HG03521 (cell line): ENCODE measurements at regions not wholly inside any gene's neighbourhood (a gene's known extent, or its start where the extent isn't known, plus 50 kb on each side); places are given as distances from the start of the nearest gene placed in this dataset.

ENCODE experiments used
- ATAC-seq: cut with Tn5 transposase; IDR thresholded peaks from one replicate; pipeline ENCODE4 v1.9.1; 2021; ENCODE audit warnings: mild to moderate bottlenecking, moderate library complexity; ENCODE audit not compliant: unreplicated experiment

- no peak for ATAC-seq
These were observed 126.9 kb upstream of the ADCY1 start for GRCh38 chr7:45447296-45447695.

GRCh38 chr7:45450571-45451204 lies 123.5 kb upstream of the ADCY1 start:
- ATAC-seq: no peak

DNA sequence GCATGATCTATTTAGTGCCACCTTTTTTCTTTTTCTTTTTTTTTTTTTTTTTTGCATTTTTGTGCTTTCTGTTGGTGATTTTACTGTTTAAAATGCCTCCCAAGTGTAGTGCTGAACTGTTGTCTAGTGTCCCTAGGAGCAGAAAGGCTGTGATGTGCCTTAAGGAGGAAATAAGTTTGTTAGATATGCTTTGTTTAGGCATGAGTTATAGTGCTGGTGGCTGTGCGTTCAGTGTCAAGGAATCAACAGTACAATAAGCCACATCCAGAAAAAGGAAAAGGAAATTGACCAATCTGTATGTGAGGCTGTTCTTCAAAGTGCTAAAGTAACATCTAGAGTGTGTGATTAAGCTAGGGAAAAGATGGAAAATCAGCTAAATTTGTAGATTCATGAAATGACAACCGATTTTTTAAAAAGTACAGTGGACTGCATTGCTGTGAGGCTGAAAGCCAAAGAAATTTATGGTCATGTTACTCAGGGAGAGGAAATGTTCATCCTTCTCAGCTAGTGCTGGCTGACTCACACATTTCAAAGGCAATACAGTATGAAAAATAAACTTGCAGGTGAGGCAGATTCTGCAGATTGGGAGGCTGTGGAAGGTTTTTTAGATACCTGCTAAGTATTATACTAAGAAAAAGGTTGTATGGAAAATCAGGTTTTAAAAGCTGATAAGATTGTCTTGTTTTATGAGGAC lies 122.7 kb upstream of the ADCY1 start:
- no peak for ATAC-seq

DNA sequence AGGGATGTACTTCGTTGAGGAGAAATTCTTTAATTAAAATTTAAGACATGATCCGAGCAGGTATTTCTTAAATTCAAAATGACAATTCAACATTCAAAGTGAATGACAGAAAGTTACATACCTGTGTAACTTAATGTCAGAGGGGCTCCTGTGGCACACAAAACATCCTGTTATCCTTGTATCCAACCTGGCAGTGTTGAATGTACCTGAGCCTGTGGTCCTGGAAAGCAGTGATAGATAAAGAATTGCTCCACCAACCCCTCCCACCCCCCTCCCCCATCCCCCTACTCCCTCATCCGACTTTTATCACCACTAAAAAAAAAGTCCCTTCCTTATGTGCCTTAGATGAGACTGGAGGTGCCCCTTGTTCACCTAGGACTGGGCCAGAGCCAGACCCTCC lies 119.4 kb upstream of the ADCY1 start:
- ATAC-seq: no peak

DNA sequence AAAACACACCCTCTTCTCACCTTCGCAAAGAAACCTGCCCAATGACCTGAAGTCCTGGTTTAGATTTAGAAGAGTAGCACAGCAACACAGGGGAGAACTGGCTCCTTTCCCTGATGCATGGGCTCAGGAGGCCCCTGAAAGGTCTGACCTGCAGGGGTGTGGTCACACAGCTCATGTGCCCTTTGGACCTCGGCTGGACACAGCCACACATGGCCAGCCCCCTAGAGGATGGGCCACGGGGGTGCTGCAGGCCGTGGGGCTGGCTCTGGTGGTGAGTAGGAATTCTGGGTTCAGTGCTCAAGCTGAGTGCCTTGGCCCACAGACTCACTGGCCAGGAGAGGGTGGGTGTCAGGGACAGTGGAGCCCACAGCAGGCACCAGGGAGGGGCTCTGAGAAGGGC lies 118.5 kb upstream of the ADCY1 start:
- no peak for ATAC-seq

DNA sequence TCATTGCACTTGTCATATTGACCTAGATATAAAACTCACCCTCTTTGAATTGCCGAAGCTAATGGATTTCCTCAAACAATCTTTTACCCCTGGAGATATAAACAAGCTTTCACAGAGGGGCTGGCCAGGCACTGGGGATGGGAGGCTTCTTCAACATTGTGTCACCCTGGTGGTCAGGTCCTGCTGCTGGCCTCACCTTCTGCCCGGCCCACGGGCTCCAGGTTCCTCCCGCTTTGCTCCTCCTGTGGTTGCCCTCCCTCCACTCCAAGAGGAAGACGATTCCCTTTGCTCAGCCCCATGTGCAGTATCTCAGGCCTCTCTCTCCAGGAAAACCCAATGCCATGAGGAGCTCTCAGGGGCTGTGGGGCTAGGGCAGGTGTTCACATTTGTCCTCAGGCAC lies 118.1 kb upstream of the ADCY1 start:
- no peak for ATAC-seq

DNA sequence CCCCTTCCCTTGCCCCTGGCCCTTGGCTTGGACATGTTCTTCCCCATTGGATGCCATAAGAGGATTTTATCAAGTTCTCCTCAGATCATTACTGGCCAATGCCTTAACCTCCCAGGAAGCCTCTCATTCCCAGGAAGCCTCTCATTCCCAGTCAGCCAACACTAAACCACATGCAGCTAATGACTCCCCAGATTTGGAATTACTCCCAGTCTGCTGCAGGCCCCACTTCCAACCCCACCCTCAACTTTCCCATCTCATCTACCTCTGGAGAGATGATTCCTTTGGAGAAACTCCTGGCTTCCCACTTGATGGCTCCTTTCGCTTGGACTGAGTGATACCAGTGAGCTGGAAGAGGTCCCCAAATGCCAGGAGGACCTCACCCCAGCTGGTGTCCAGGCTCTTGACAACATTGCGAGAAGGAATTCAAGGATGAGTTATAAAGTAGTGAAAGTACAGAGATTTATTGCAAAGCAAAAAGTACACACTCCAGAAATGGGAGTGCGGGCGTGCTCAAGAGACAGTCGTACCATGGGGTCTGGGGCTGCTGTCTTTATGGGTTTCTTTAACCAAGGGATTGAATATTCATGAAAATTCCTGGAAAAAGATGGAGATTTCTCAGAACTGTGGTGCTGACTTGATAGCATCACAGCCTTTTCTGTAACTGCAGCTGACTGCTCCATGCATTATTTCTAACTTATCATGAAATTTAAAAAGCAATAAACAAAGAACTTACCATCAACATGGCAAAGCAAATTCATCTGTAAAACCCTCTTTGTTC lies 117.2 kb upstream of the ADCY1 start:
- no peak for ATAC-seq

DNA sequence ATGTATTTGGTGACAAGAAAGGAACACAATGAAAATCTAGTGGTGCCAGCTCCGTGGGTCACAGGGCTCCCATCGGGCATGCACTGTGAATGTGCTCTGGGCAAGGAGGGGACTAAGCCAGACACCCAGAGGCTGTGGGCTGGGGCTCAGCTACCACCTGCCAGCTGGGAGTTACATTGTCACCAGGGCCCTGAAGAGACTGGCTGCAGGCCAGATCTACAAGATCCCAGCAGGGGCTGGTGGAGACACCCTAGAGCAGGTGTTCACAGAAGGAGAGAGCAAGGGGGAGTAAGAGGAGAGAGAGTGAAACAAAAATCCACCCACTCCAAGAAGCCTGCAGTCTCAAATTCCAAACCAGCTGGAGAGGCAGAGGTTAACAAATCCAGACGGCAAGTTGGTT lies 116.6 kb upstream of the ADCY1 start:
- no peak for ATAC-seq

- no peak for ATAC-seq
These were observed 114.7 kb upstream of the ADCY1 start for GRCh38 chr7:45459476-45459875.

GRCh38 chr7:45460379-45460778 lies 113.8 kb upstream of the ADCY1 start:
- no peak for ATAC-seq

- no peak for ATAC-seq
These were observed 113.1 kb upstream of the ADCY1 start for GRCh38 chr7:45461026-45461425.

- ATAC-seq: no peak
These were observed 105.1 kb upstream of the ADCY1 start for GRCh38 chr7:45469103-45469502.

DNA sequence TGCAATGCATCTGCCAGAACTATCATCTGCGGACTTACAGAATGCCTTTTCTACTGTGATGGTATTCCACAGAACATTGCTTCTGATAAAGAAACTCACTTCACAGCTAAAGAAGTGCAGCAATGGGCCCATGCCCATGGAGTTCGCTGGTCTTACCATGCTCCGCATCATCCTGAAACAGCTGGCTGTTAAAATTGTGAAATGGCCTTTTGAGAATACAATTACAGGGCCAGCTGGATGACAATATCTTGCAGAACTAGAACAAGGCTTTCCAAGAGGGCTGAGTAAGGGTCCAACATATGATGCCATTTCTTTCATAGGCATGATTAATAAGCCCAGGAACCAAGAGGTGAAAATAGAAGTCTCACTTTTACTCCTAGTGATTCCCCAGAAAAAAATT lies 104.1 kb upstream of the ADCY1 start:
- ATAC-seq: no peak

DNA sequence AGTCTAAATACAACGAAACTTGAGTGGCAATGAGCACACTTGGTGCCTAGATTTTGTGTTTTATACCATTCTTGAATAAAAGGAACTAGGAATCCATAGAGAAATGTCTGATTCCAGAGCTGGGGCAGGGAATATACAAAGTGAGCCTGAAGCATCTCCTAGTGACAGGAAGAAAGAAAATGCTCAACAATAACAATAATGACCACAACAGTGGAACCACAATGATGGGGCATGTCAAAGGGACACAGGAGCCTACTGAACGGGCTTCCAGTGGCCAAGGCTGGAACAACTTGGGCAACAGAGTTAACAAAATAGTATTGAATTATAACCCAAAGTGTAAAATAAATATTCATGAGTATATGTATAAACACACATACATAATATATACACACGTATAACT lies 94.4 kb upstream of the ADCY1 start:
- ATAC-seq: no peak

DNA sequence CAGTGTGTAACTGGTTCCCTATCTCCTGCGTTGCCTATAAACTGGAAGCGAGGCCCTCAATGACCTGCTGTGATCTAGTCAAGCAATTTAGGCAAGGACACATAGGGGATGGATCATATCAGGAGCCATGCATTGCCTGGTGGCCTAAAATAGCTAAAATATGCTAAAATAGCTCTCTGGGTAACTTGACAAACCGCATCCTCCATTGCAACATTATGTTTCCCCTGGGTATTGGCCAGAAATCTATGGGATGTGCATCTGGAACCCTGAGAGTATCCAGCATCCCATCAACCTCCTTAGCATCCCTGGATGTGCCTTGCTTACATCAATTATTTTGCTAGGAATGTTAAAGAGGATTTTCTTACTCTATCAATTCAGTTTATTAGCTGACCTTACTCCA lies 91.7 kb upstream of the ADCY1 start:
- ATAC-seq: no peak

- ATAC-seq: no peak
These were observed 90.1 kb upstream of the ADCY1 start for GRCh38 chr7:45484094-45484493.

GRCh38 chr7:45486575-45486974 lies 87.6 kb upstream of the ADCY1 start:
- ATAC-seq: no peak

- ATAC-seq: no peak
These were observed 79.3 kb upstream of the ADCY1 start for GRCh38 chr7:45494885-45495284.

GRCh38 chr7:45495618-45496017 lies 78.5 kb upstream of the ADCY1 start:
- ATAC-seq: no peak

GRCh38 chr7:45500257-45500656 lies 73.9 kb upstream of the ADCY1 start:
- no peak for ATAC-seq

DNA sequence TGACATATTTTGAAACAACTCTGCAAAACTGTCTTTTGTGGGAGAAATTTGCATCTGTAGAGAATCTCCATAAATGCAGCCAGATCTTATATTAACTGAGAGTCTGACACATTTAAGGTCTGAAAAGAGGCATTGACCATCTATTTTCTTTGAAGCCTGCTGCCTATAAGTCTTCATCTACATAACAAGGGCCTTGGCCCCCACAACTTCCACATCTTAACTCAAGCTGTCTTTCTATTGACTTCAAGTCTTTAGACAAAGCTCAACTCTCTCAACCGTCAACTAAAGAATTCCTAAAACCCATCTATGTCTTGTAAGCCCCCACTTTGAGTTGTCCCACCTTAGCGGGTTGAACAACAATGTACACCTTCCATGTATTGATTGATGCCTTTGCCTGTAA lies 72.4 kb upstream of the ADCY1 start:
- no peak for ATAC-seq

- no peak for ATAC-seq
These were observed 68.1 kb upstream of the ADCY1 start for GRCh38 chr7:45506059-45506458.
